Glomerular visceral epithelial cell (primary cell): ENCODE measurements at regions not wholly inside any gene's neighbourhood (a gene's known extent, or its start where the extent isn't known, plus 50 kb on each side); places are given as distances from the start of the nearest gene placed in this dataset.
"Not testable (repeated sequence)": the region's sequence is repeated elsewhere in the genome, so short reads cannot be mapped to it uniquely, and the experiment has no call there.

Experiments used
- DNase-seq: peaks from one replicate; pipeline ENCODE4 v3.0.0-alpha.2; 2016; ENCODE audit errors: extremely low spot score

DNA sequence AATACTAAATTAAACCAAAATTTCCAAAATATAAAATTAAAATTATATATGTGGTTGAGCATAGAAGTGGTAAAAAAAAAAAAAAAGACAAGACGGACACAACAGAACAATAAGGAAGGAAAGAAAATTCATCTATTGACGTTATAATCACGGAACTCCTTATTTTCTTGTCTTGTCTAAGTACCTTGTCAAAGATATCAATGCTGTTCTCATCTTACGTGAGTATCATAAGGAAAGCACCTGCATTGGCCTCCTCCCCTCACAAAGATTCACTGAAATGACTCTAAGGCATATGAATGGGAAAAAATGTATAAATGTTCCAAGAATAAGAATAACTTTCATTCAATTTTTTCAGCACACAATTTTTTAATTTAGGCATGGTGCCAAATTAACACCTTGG lies 135.4 kb downstream of the PPP1R3A start:
- DNase-seq: no peak

DNA sequence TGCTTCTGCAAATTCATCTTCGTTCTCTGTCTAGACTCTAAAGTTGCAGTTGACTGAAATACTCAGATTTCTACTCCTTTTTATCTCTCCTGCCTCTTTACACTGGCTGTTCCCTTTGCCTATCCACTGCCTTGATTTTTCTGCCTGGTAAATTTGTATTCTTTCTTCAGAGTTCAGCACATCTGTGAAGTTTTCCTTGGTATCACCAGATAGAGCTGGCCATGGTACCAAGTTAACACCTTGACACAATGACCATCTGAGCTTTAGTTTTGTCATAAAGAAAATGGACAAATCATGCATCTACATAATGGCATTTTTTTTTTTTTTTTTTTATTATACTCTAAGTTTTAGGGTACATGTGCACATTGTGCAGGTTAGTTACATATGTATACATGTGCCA lies 143.0 kb downstream of the PPP1R3A start:
- DNase-seq: no peak

DNA sequence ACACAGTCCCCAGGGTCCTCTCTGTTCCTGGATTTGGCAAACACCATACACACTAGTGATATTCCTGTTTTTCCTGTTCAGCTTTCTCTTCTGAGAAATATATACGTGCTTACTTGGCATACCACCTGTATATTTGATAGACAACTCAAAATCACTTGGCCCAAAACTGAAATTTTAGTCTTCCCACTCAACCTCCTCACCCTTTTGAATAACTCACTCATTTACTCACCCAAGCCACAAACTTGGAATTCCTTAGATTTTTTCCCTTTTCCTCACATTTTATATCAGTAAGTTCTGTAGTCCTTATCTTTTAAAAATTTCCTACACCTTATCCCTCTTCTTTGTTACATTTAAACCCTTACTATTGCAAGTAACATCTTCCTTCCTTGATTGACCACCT lies 143.4 kb downstream of the PPP1R3A start:
- no peak for DNase-seq

DNA sequence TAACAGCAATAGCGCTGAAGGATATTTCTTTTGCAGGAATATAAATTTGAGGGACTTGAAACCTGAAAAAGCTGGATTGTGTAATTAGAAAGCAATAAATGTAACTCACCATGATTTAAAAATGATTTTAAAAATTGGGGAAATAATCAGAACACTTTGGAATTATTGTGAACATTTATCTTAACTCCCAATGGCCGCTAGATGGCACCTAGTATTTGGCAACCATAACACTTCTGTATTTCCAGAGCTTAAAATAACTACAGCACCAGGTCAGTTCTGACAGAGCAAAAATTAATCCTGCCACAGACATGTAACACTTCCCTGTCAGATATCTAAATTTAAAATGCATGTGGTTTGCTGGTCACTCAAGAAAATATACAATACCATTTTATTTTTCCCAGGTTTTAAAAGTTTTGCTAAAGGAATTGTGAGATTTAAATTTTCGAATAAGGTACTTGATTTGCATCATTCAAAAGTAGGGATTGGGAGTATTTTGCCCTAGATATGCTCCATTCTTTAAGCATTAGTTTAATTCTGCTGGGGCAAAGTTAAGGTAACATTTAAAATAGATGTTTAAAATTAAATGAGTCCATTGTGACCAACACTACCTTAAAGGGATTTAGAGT lies 144.5 kb downstream of the PPP1R3A start:
- DNase-seq: peak; percentile 42

DNA sequence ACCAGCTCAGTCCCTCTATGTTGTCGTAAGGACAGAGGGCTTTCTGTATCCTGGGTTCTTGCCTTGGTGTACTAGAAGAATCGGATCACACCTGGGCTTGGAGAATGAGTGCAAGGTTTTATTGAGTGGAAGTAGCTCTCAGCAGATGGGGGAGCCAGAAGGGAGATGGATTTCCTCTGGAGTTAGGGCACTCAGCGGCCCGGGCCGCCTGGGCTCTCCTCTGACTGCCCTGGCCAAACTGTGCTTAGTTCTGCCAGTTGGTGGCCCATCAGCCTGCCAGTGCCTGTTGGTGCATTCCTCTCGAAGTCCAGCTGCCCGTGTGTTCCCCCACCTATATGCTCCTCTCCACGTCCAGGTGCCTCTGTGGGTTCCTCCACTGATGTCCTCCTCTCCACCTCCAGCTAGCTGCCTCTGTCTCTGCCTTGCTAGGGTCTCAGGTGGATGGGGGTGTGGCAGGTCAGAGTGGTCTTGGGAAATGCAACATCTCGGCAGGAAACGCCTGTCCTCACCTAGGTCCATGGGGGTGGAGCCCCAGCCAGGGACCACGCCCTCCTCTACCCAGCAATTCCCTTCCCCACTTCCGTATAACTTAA lies 148.6 kb downstream of the PPP1R3A start:
- DNase-seq: no peak

DNA sequence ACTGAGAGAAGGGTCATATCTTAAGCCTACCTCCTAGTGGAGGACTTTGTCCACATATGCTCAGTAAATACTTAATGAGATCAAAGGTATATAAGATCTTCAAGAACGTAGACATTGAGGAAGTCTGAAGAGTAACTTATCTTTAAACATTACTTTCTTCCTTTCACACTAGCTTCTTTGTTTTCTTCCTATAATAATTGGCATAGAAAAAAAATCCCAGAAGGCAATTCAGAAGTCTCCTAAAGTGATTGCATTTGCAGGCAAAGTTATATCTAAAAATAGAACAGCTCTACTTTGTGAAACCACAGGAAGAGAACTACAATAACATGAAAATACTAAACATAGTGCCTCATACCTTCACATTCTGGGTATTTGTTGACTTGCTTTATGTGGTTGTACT lies 150.4 kb downstream of the PPP1R3A start:
- DNase-seq: no peak

DNA sequence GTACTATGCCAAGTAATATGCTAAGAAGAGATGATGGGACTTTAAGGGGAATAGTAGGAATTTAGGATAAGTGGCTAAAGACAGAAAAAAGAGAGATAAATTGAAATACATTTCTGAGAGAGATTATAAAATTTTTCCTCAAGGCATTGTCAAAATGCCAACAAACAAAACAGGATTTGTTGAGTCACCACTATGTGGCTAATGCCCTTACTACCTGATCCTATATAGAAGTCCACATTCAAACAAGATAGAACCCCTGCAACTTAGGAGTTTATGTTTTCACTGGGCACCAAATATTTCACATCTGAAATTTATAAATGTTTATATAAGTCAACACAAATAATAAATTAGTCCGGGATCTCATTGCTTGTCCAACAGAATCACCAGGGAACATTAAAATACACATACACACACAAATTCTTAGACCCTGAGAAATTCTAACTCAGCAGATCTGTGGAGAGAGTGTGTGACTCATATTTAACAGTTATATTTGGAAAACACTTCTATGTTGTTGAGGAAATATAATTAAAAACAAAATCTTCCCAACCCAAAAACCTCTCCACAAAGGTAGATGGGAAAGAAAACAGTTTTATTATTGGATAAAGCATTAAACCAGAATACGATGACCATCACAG lies 154.3 kb downstream of the PPP1R3A start:
- no peak for DNase-seq

DNA sequence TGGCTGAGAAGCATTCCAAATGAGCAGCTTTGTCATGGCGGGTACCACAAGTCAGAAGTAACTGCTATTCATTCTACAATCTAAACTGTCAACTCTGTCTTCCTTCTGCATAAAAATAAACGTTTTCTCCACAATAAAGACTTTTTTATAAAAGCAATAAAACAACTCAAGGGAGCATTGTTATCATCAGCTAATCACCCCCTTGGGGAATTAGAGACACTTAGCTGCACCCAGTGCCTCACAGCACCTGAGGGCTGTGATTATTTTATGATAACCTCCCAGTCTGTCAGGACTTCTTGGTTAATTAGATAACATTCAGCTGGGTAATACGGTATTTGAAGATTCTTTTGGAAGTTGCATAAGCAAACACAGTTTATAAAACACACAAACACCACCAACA lies 155.6 kb downstream of the PPP1R3A start:
- DNase-seq: no peak

DNA sequence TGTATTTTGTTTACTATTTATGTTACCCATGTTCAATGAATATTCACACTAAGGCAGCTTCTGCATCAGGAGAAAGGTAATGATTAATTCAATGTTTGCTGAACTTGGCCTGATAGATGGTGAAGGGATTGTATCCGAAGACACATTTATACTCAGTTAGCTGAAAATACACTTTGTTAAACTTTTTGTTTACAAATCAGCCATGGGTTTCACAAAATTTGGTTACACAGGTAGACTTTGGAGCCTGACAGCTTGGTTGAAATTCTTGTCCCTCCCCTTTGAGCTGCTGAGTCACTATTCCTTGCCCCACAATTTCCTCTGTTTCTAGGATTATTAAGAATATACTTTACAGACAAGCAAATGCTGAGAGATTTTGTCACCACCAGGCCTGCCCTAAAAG lies 162.6 kb downstream of the PPP1R3A start:
- no peak for DNase-seq

DNA sequence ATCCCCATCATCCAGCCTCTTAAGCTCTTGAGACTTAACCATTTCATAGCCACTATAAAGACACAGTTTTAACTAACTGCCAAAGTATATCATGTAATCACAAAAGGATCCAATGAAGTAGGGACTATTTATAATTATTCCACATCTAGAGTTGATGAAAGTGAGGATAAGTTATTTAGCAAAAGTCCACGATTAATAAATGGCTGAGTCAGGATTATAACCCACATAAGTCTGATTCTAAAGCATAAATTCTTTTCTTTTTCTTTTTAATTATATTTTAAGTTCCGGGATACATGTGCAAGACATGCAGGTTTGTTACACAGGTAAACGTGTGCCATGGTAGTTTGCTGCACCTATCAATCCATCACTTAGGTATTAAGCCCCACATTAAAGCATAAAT lies 166.1 kb downstream of the PPP1R3A start:
- no peak for DNase-seq

DNA sequence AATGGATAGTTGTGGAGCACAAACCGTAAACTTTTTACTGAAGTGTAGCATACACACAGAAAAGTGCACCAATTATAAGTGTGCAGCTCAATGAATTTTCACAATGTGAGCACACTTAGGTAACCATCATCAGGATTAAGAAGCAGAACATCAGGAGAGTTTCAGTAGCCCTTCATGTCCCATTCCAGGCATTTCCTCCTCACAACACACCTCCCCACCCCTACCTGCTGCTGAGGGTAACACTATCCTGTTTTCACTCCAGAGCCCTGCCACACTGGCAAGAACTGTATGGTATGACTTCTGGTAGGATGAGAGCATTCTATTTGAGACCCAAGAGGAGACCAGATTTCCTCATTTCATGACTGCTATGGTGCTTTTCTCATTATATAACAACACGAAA lies 166.5 kb downstream of the PPP1R3A start:
- no peak for DNase-seq

DNA sequence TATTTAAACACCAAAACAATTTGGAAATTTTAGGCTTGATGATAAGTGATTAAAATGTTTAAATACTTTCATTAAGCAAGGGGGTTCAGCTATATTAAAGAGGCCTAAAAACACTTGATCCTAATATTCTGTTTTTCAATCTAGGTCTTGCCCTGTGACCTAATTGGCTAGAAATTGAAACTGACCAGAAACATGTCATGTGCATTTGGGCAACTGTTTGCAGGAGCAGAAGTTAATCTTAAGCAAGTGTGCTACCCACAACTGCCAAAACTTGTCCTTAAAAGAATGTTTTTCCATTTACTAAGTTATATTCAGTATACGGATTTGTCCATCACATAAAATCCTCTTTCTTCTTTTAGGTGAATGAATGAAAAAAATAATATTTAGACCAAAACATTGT lies 167.3 kb downstream of the PPP1R3A start:
- DNase-seq: no peak

DNA sequence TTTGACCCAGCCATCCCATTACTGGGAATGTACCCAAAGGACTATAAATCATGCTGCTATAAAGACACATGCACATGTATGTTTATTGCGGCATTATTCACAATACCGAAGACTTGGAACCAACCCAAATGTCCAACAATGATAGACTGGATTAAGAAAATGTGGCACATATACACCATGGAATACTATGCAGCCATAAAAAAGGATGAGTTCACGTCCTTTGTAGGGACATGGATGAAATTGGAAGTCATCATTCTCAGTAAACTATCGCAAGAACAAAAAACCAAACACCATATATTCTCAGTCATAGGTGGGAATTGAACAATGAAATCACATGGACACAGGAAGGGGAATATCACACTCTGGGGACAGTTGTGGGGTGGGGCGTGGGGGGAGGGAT lies 170.4 kb downstream of the PPP1R3A start:
- DNase-seq: not testable (repeated sequence)

DNA sequence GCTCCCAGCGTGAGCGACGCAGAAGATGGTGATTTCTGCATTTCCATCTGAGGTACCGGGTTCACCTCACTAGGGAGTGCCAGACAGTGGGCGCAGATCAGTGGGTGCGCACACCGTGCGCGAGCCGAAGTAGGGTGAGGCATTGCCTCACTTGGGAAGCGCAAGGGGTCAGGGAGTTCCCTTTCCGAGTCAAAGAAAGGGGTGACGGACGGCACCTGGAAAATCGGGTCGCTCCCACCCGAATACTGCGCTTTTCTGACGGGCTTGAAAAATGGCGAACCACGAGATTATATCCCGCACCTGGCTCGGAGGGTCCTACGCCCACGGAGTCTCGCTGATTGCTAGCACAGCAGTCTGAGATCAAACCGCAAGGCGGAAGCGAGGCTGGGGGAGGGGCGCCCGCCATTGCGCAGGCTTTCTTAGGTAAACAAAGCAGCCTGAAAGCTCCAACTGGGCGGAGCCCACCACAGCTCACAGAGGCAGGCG lies 175.8 kb downstream of the PPP1R3A start:
- not testable (repeated sequence) for DNase-seq

DNA sequence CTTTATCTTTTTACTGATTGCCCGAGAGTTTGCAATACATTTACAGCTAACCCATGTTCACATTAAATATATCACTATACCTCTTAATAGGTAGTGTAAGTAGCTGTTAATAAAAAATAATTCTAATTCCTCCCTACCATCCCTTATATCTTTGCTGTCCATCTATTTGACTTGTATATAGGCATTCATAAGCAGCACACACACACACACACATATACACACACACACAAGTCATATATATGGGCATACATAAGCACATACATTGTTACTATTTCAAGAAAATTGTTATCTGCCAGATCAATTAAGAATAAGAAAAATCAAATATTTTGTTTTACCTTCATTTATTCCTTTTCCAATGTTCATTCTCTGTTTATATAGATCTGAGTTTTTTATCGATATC lies 176.4 kb downstream of the PPP1R3A start:
- DNase-seq: no peak

DNA sequence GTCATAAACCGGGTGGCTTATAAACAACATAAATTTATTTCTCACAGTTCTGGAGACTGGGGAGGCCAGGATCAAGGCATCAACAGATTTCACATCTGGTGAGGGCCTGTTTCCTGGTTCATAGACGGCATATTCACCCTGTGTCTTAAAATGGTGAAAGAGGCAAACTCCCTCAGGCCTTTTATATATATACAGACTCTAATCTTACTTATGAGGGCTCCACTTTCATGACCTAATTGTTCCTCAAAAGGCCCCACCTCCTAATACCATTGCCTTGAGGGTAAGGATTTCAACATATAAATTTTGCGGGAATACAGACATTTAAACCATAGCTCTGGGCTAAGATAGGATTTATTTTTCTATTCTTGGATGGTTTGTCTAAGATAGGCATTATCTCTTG lies 187.2 kb downstream of the PPP1R3A start:
- no peak for DNase-seq

DNA sequence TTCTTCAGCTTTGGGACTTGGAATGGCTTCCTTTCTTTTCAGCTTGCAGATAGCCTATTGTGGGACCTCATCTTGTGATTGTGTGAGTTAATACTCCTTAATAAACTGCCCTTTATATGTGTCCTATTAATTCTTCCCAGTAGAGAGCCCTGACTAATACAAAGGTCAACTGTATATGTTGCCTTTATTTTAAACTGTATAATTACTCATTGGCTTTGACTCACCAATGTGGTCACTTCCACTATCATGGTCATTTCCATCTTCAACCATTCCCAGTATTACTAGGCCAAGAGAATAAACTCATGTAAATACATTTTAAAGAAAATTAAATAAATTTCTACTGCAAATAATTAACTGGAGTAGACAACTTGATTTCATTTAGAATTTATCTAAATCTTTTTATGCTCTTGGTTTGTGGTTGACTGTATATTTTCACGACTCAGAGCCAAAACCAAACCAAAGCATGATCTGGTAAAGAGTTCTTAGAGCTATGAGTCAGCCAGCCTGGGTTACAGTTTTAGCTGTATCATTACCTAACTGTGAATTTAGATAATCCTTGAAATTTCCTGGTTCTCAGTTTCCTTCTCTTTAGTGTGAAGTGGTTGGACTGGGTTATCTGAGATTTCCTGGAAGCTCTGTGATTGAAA lies 188.4 kb downstream of the PPP1R3A start:
- DNase-seq: peak; percentile 69

DNA sequence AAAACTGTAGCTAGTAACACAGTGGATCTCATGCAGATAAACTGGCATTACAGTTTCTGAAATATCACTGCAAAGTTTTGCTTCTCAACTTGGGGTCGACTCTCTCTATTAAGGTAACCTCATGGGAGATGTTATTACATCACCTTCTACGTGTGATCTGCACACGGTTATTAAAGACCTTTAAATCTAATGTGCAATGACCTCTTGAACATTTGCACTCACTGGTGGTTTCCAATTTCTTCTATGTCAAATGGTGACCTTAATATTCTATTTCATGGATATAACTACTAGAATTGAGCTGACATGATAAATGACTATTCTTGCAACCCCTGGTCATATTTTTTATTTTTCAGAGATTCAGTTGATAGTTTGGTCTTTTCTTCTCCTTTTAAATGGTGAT lies 191.3 kb downstream of the PPP1R3A start:
- no peak for DNase-seq

DNA sequence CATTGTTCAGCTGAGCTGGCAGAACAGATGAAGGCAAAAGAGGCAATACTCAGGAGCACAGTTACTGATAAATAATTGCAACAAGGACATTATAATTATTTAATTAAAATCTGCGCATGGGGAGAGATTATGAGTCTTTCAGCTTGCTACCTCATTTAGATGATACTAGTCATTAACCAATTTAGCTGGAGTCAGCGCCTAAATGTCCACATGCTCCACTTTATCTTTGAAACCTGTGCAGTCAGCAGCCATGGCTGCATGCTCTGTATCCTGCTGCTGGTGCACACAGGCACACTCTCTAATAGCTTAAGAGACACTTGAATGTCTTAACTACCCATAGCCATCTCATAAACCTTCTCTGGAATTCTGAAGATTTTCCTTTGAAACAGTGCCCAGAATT lies 196.8 kb downstream of the PPP1R3A start:
- no peak for DNase-seq

DNA sequence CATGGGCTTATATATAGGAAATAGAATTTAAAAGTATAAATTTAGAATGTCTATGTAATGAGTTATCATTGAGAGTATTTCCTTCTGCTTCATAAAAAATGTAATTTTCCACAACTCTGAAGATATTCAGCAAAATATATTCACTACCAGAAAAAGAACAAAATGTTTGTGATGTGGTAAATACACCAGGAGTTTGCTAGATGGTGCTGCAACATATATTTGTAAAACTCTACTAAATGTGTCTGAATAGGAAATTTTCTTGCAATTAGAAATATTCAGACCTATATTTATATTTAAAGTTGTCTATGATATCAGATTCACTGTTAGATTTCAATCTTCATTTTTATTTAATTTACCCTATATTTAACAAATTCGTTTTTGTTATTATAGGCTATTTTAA lies 201.1 kb downstream of the PPP1R3A start:
- DNase-seq: no peak

DNA sequence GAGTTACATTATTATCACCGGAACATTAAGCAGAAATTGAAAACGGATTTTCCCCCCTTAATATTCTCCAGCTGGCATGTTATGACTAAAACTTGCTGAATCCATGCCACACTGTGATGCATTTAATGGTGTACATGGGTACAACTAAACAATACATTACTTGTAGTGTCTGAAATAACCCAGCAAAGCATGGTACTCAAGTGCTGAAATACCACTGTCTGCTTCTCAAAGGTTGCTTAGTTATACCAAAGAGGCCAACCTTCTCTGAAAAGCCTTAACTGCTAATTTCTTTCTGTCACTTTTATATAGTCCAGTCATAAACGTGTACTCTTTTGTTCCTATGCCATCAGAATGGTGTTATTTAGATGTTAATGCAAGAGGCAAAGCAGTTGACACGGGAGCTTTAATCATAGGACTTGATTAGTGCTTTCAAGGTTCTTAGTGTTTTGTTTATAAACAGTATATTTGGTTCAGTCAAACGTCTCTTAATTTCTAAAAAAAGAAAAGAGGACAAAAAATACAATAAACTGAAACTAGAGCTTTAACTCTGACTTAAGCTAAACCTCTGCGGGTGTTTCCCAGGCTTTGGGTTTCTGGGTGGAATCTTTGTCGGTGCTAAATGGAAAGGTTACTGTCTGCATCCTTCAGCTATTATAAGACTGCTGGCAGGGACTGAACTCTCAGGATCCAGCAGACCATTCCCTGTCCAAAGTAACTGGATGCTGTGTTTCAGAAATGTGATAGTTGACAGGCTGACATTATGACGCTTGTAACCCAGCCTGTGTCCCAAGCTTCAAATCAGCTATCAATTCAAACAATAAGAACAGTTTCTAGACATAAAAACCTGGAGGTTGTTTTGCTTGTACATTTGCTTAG lies 202.6 kb downstream of the PPP1R3A start:
- DNase-seq: no peak

DNA sequence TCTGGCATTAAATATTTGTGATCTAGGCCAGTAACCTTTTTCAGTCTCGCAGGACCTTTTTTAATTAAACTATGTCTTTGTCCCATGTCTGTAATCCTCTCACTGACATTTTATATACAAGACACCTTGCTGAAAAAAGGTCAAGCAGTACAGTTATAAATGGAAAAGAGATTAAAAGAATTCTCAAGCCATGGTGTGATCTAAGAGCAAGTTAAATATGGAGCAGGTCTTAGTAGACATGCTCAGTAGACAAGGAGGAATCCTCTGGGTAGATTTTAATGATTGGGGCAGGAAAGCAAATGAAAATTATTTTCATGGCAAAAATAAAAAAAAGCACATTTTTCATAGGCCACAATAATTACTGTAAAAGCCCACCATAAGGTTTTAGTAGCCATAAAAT lies 203.5 kb downstream of the PPP1R3A start:
- DNase-seq: no peak
